Keratinocyte (primary cell): ENCODE measurements at regions not wholly inside any gene's neighbourhood (a gene's known extent, or its start where the extent isn't known, plus 50 kb on each side); places are given as distances from the start of the nearest gene placed in this dataset.
A peak's percentile ranks its signal among the peaks of the same experiment; 100 is the strongest.

Experiments
- DNase-seq: peaks from one replicate; pipeline ENCODE4 v3.0.0-alpha.2; 2011; ENCODE audit warnings: low read depth, missing footprints, low spot score
- FAIRE-seq: peaks from 2 replicates; lab custom pipeline; 2011; peaks lifted over from hg19 to GRCh38; lab: Jason Lieb, UNC
- H2AFZ ChIP-seq: 2 replicates; pipeline ENCODE4 v1.6.0; 2012; ENCODE audit warnings: low read length, control low read depth, inconsistent platforms; ENCODE audit not compliant: control insufficient read depth
- H3K27ac ChIP-seq: 2 replicates; pipeline ENCODE4 v1.5.1; 2011; ENCODE audit warnings: low read length; ENCODE audit not compliant: control insufficient read depth, insufficient read depth
- H3K27me3 ChIP-seq: 3 replicates; pipeline ENCODE4 v1.6.0; 2011; ENCODE audit warnings: low read length; ENCODE audit not compliant: control insufficient read depth, insufficient read depth; ENCODE audit errors: extremely low read depth
- H3K36me3 ChIP-seq, 2 experiments: 2 replicates in 1 of 2; 3 replicates in 1 of 2; pipeline ENCODE4 v1.5.1; 2011; ENCODE audit warnings: low read length in 2 of 2, mild to moderate bottlenecking in 1 of 2; ENCODE audit not compliant: control insufficient read depth in 2 of 2, insufficient read depth in 2 of 2; ENCODE audit errors: extremely low read depth in 1 of 2
- H3K4me1 ChIP-seq: 3 replicates; pipeline ENCODE4 v1.5.1; 2011; ENCODE audit warnings: low read length; ENCODE audit not compliant: control insufficient read depth, insufficient read depth; ENCODE audit errors: extremely low read depth
- H3K4me2 ChIP-seq: 3 replicates; pipeline ENCODE4 v1.6.0; 2011; ENCODE audit warnings: low read depth, low read length; ENCODE audit not compliant: control insufficient read depth, insufficient read depth; ENCODE audit errors: extremely low read depth
- H3K4me3 ChIP-seq, 3 experiments: fragments of 200-600 bp in 1 of 3; sonication (generic) in 1 of 3; 2 replicates in 2 of 3; 3 replicates in 1 of 3; pipeline ENCODE4 v1.5.1; 2011 to 2016; ENCODE audit warnings: low read length in 3 of 3, mild to moderate bottlenecking in 3 of 3, control low read depth in 2 of 3, inconsistent platforms in 1 of 3, low read depth in 1 of 3, mixed read lengths in 1 of 3, mixed run types in 1 of 3, moderate library complexity in 1 of 3; ENCODE audit not compliant: control insufficient read depth in 2 of 3, insufficient read depth in 2 of 3; ENCODE audit errors: extremely low read depth in 1 of 3
- H3K79me2 ChIP-seq: 2 replicates; pipeline ENCODE4 v1.6.0; 2012; ENCODE audit warnings: low read length; ENCODE audit not compliant: control insufficient read depth, insufficient read depth
- H3K9ac ChIP-seq: 3 replicates; pipeline ENCODE4 v1.6.0; 2011; ENCODE audit warnings: low read length; ENCODE audit not compliant: control insufficient read depth, insufficient read depth; ENCODE audit errors: extremely low read depth
- H3K9me1 ChIP-seq: 3 replicates; pipeline ENCODE4 v1.6.0; 2011; ENCODE audit warnings: low read length; ENCODE audit not compliant: control insufficient read depth, insufficient read depth; ENCODE audit errors: extremely low read depth
- H3K9me3 ChIP-seq: 2 replicates; pipeline ENCODE4 v1.5.1; 2012; ENCODE audit warnings: low read depth, low read length; ENCODE audit not compliant: control insufficient read depth
- H4K20me1 ChIP-seq: 3 replicates; pipeline ENCODE4 v1.6.0; 2011; ENCODE audit warnings: low read length; ENCODE audit not compliant: control insufficient read depth, insufficient read depth; ENCODE audit errors: extremely low read depth
- EZH2 ChIP-seq: IDR thresholded peaks from one replicate; pipeline ENCODE4 v1.6.1; 2012; ENCODE audit warnings: inconsistent platforms, mild to moderate bottlenecking, low read length, moderate library complexity
- dilution Hi-C: fragments of 300-500 bp; cut with MboI; formaldehyde crosslinking; loops from one replicate; pipeline ENCODE4 v1.7.0; 2020; ENCODE audit warnings: low sequenced_read_pairs; ENCODE audit not compliant: extremely low pct_ligation_motif_present
- TF ChIP-seq, protein P1 (sequence below), 3 experiments: IDR thresholded peaks in 1 of 3; conservative IDR thresholded peaks in 1 of 3; optimal IDR thresholded peaks in 1 of 3; 2 replicates in 2 of 3; 3 replicates in 1 of 3; pipeline versions ENCODE3 to v1.5.1; 2011; ENCODE audit warnings: low read length in 3 of 3, mild to moderate bottlenecking in 3 of 3, moderate library complexity in 2 of 3, control low read depth in 1 of 3, inconsistent platforms in 1 of 3; ENCODE audit not compliant: insufficient read depth in 2 of 3; ENCODE audit errors: extremely low read depth in 1 of 3

DNA sequence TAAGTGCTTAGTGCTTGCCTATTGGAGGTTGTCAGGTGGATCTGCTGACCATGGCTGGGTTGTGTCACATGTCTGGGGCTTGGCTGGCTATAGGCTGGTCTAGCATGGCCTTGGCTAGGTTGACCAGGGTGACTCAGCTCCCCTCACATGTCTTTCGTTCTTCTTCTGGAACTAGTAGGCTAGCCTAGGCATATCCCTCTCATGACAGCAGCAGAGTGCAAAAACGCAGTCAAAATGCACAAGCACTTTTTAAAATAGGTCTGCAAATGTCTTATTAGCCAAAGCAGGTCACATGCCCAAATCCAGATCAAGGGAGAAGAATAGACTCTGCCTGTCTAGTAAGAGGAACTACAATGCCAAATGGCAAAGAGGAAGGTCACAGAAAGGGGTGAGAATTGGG, 179.7 kb upstream of the ACVR2A start:
- H3K36me3 ChIP-seq = no peaks in the 10 kb centered on the region
- dilution Hi-C loops = no loop called here

DNA sequence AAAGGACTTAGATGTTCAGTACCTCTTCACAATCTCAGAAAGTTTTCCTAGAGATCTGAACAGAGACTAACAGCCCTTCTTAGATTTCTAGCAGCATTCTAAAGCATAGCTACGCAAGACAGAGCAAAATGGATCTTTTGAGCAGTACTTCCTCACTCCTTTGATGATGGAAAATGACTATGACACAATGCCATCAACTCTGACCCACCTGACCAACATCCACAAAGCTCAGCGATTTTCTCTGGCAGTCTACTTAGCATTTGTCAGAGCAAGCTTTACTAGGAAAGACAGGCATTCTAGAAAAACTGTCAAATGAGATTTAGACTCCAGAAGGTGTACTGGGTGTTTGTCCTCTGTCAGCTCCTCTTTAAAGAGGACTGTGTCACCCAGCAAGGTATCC, 180.9 kb upstream of the ACVR2A start:
- no peaks in the 10 kb centered on the region for H3K79me2 ChIP-seq
- H3K9me3 ChIP-seq = no peaks in the 10 kb centered on the region
- TF ChIP-seq, protein P1, sequence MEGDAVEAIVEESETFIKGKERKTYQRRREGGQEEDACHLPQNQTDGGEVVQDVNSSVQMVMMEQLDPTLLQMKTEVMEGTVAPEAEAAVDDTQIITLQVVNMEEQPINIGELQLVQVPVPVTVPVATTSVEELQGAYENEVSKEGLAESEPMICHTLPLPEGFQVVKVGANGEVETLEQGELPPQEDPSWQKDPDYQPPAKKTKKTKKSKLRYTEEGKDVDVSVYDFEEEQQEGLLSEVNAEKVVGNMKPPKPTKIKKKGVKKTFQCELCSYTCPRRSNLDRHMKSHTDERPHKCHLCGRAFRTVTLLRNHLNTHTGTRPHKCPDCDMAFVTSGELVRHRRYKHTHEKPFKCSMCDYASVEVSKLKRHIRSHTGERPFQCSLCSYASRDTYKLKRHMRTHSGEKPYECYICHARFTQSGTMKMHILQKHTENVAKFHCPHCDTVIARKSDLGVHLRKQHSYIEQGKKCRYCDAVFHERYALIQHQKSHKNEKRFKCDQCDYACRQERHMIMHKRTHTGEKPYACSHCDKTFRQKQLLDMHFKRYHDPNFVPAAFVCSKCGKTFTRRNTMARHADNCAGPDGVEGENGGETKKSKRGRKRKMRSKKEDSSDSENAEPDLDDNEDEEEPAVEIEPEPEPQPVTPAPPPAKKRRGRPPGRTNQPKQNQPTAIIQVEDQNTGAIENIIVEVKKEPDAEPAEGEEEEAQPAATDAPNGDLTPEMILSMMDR (optimal IDR thresholded peaks at IDR 0.05 in 1 of 3, IDR thresholded peaks at IDR 0.05 in 1 of 3, conservative IDR thresholded peaks at IDR 0.05 in 1 of 3; ENCODE audit: extremely low read depth in 1 of 3, insufficient read depth in 2 of 3, low read length in 3 of 3) = no peak
- TF ChIP-seq EZH2 = no peak
- DNase-seq = no peak
- H3K4me1 ChIP-seq = peaks cover 7% of the 10 kb centered on the region
- H3K36me3 ChIP-seq = no peaks in the 10 kb centered on the region
- H2AFZ ChIP-seq = no peak overlapping the region
- H3K27me3 ChIP-seq = no peaks in the 10 kb centered on the region
- H3K9ac ChIP-seq = no peak overlapping the region
- FAIRE-seq = peak; percentile 72
- dilution Hi-C loops = no loop called here
- H4K20me1 ChIP-seq = no peaks in the 10 kb centered on the region
- H3K4me3 ChIP-seq = no peak overlapping the region
- no peaks in the 10 kb centered on the region for H3K9me1 ChIP-seq
- no peak overlapping the region for H3K4me2 ChIP-seq
- H3K27ac ChIP-seq = no peak overlapping the region

More for the DNA sequence above, 179.7 kb upstream of the ACVR2A start:
- Histone ChIP-seq H3K27ac (no peak overlapping the region), H3K9me3 (no peaks in the 10 kb centered on the region), H3K4me2 (no peak overlapping the region), H3K4me1 (peaks cover 7% of the 10 kb centered on the region), H3K79me2 (no peaks in the 10 kb centered on the region), H3K27me3 (no peaks in the 10 kb centered on the region), H2AFZ (peak overlapping the region; percentile 51), H3K9me1 (no peaks in the 10 kb centered on the region), H4K20me1 (no peaks in the 10 kb centered on the region), H3K4me3 (no peak overlapping the region), H3K9ac (no peak overlapping the region)
- FAIRE-seq (peak; percentile 95), DNase-seq (peak; percentile 13)
- TF ChIP-seq EZH2 = no peak
- TF ChIP-seq, protein P1 (optimal IDR thresholded peaks at IDR 0.05 in 1 of 3, IDR thresholded peaks at IDR 0.05 in 1 of 3, conservative IDR thresholded peaks at IDR 0.05 in 1 of 3; ENCODE audit: extremely low read depth in 1 of 3, insufficient read depth in 2 of 3, low read length in 3 of 3) = no peak
